ENCODE measurements at regions not wholly inside any gene's neighbourhood (a gene's known extent, or its start where the extent isn't known, plus 50 kb on each side); places are given as distances from the start of the nearest gene placed in this dataset.
A peak's percentile ranks its signal among the peaks of the same experiment; 100 is the strongest.
"Not testable (repeated sequence)": the region's sequence is repeated elsewhere in the genome, so short reads cannot be mapped to it uniquely, and the experiment has no call there.

DNA sequence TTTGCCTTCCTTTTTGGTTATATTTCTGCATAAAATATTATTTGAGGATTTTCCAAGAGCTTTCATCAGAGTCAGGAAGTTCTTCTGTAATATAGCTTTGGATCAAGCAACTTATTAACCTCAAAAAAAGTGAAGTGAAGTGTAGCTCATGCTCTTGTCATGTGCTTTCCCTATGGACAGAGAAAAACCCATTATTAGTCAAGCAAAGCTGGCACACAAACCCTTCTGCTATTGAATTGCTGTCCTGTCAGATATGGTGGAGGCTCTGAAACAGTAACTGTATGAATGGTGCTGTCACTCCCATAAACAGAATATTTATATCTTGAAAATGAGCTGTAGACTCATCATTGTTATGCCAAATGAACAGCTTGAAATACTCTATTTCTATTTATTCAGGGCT is 1533.3 kb downstream of the RPIA start:
- not testable (repeated sequence) for DNase-seq (ENCODE audit: low read depth)

DNA sequence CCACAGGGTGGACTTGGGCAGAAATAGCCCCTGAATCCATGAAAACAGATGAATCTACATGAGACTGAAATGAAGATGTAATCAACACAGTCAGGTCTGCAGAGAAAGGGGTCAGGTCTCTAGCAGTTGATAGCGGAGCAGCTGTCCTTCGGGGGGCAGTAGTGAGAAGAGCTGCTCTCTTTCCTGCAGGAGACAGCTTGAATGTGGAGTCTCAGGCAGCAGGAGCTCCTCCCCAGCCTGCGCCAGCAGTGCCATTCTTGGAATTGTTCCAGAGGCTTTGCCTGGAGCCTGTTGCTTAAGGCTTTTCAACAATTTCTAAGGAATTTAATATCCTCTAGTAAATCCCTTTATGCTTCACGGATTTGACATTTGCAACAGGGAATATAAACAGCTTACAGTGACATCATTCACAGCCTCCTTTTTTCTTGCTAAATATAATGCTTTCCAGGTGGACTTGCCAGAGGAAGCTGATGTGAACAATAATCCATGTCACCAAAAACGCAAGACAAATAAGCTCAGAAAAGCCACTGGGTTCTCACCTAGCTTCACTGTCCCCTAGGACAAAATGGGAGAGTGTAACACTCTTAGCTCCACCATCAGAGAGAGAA is 1535.1 kb downstream of the RPIA start:
- DNase-seq (ENCODE audit: low read depth), result peak; percentile 0

DNA sequence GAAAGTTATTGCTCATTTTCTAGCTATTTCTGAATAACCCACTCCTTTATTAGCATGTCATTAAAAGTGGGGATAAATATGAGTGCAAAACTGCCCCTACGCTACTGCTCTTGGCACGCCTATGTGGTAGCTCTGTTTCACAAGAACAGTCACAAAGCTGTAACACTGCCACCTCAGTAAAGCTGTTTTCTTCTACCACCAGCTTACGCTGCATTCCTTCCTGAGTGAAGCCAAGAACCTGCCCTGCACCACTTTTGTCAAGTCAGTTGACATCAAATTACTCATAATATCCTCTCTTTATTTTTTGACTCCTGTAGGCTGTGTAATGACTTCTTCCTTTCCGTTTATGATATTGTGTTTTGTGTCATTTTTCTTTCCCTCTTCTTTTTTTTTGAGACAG is 1539.7 kb downstream of the RPIA start:
- not testable (repeated sequence) for DNase-seq (ENCODE audit: low read depth)

GRCh38 chr2:90235452-90235851 is 1544.0 kb downstream of the RPIA start:
- not testable (repeated sequence) for DNase-seq (ENCODE audit: low read depth)

- DNase-seq (ENCODE audit: low read depth), result peak; percentile 1
Observed at GRCh38 chr2:90237923-90238361, 1546.5 kb downstream of the RPIA start.

DNA sequence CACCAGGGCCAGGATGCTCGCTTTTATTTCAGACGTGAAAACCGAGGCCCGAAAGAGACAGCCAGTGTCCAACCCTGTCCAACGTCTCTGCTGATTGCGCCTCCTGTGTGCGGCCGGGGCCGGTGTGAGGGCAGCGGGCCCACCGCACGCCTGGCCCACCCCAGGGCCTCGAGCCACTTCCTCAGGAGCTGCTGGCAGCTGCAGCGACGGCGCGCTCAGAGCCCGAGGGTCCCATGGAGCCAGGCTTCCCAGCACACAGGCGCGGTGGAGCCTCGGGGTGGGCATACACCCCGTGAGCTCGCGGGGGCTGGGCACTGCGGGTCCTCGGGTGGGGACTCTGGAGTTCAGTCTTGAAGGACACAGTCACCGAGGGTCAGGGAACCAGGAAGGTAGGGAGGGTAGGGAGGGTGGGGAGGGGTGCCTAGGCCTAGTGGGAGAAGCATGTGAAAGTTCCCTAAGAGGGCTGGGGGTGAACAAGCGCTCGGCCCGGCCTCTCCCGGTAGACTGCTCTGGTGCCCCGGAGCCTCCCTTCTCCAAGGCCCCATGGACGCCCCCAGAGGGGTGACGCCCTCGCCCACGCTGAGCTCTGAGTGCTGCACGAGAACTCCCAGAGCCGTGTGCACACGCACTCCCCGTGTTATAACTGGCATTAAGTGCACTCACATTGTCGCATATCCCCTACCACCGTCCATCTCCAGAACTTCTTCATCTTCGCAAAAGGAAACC is 1547.2 kb downstream of the RPIA start:
- not testable (repeated sequence) for DNase-seq (ENCODE audit: low read depth)

DNA sequence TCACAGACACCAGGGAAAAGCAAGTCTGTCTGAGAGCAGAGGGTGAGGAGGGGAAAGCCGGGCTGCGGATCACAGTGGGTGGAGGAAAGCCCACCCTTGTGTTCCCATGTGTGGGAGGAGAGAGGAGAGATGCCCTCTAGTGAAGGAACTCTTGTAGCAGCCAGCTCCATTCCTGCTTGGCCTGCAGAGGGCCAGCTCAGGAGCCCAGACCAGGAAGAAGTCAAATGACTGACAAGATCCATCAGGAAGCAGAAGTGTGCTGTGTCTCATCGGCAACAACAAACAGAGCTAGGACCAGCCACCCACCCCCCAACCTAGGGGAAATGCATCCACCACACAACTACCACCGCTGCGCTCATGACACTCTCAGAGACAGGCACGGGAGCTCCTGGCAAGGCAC is 1548.3 kb downstream of the RPIA start:
- DNase-seq (ENCODE audit: low read depth), result not testable (repeated sequence)

DNA sequence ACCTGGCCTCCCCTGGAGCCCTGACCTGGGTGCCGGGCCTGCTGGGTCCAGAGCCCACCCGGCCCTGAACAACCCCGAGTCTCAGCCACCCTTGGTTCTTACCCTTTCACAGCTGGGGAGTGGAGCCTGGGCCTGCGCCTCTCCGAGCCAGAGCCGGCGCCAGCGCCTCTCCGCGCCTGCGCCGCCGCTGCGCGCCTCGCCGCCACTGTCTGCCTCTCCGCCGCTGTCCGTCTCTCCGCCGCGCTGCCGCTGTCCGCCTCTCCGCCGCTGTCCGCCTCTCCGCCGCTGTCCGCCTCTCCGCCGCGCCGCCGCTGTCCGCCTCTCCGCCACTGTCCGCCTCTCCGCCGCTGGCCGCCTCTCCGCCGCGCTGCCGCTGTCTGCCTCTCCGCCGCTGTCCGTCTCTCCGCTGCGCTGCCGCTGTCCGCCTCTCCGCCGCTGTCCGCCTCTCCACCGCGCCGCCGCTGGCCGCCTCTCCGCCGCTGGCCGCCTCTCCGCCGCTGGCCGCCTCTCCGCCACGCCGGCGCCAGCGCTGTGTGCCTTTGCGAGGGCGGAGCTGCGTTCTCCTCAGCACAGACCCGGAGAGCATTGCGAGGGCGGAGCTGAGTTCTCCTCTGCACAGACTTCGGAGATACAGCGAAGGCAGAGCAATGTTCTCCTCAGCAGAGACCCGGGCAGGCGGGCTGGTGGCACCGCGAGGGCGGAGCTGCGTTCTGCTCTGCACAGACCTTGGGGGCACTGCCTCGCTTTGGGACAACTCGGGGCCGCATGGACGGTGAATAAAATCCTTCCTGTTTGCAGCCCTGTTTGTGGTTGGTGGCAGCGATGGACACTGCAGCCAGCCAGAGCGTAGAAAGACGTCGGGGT is 1553.7 kb downstream of the RPIA start:
- not testable (repeated sequence) for DNase-seq (ENCODE audit: low read depth)

GRCh38 chr2:90248400-90248799 is 1556.9 kb downstream of the RPIA start:
- not testable (repeated sequence) for DNase-seq (ENCODE audit: low read depth)

GRCh38 chr2:90250350-90250749 is 1558.9 kb downstream of the RPIA start:
- DNase-seq (ENCODE audit: low read depth), result not testable (repeated sequence)

- DNase-seq (ENCODE audit: low read depth), result not testable (repeated sequence)
Observed at GRCh38 chr2:90251576-90251975, 1560.1 kb downstream of the RPIA start.

DNA sequence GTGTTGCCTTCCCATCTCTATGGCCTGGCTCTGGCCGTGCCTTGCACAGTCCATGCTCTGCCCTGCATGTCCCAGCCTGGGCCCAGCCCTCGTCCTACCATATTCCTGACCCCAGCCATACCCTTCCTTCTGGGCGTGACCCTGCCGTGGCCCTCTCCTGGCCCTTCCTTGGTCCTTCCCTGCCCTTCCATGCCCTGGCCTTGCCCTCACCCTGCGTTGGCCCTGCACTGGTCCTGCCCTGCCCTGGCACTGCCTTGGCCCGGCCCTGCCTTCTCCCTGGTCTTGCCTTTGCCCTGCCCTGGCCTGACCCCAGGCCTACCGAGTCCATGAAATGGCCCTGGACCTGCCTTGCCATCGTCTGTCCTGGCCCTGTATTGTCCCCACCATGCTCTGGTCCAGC is 1561.8 kb downstream of the RPIA start:
- not testable (repeated sequence) for DNase-seq (ENCODE audit: low read depth)

GRCh38 chr2:90266888-90267287 is 1575.4 kb downstream of the RPIA start:
- DNase-seq (ENCODE audit: low read depth), result not testable (repeated sequence)

- not testable (repeated sequence) for DNase-seq (ENCODE audit: low read depth)
Observed at GRCh38 chr2:90287751-90288150, 1596.3 kb downstream of the RPIA start.

- not testable (repeated sequence) for DNase-seq (ENCODE audit: low read depth)
Observed at GRCh38 chr2:90288396-90288795, 1596.9 kb downstream of the RPIA start.

GRCh38 chr2:90289291-90289980 is 1598.0 kb downstream of the RPIA start:
- DNase-seq (ENCODE audit: low read depth), result not testable (repeated sequence)

DNA sequence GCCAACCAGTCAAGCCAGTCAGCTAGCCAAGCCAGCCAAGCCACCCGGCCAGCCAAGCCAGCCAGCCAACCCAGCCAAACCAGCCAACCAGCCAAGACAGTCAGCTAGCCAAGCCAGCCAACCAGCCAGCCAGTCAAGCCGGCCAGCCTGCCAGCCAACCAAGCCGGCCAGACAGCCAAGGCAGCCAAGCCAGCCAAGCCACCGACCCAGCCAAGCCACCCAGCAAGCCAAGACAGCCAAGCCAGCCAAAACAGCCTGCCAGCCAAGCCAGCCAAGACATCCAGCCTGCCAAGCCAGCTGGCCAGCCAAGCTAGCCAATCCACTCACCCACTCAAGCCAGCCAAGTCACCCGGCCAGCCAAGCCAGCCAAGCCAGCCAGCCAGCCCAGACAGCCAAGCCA is 1599.2 kb downstream of the RPIA start:
- not testable (repeated sequence) for DNase-seq (ENCODE audit: low read depth)

DNA sequence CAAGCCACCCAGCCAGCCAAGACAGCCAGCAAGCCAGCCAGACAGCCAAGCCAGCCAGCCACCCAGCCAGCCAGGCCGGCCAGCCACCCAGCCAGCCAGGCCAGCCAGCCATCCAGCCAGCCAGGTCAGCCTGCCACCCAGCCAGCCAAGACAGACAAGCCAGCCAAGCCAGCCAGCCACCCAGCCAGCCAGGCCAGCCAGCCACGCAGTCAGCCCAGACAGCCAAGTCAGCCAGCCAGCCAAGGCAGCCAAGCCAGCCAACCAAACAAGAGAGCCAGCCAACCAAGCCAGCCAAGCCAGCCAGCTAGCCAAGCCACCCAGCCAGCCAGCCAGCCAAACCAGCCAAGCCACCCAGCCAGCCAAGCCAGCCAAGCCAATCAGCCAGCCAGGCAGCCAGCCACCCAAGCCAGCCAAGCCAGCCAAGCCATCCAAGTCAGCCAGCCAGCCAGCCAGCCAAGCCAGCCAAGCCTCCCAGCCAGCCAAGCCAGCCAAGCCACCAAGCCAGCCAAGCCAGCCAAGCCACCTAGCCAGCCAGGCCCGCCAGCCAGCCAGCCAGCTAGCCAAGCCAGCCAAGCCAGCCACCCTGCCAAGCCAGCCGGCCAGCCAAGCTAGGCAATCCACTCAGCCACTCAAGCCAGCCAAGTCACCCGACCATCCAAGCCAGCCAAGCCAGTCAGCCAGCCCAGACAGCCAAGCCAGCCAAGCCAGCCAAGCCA is 1599.9 kb downstream of the RPIA start:
- DNase-seq (ENCODE audit: low read depth), result not testable (repeated sequence)

- not testable (repeated sequence) for DNase-seq (ENCODE audit: low read depth)
Observed at GRCh38 chr2:90291934-90292333, 1600.5 kb downstream of the RPIA start.

DNA sequence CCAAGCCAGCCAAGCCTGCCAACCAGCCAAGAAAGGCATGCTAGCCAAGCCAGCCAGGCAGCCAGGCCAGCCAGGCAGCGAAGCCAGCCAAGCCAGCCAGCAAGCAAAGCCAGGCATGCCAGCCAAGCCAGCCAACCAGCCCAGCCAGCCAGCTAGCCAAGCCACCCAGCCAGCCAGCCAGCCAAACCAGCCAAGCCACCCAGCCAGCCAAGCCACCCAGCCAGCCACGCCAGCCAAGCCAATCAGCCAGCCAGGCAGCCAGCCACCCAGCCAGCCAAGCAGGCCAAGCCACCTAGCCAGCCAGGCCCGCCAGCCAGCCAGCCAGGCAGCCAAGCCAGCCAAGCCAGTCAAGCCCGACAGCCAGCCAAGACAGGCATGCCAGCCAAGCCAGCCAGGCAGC is 1601.0 kb downstream of the RPIA start:
- not testable (repeated sequence) for DNase-seq (ENCODE audit: low read depth)

- DNase-seq (ENCODE audit: low read depth), result not testable (repeated sequence)
Observed at GRCh38 chr2:90293224-90293623, 1601.8 kb downstream of the RPIA start.
